NCI-H128 (cell line): ENCODE measurements at regions not wholly inside any gene's neighbourhood (a gene's known extent, or its start where the extent isn't known, plus 50 kb on each side); places are given as distances from the start of the nearest gene placed in this dataset.
A peak's percentile ranks its signal among the peaks of the same experiment; 100 is the strongest.

ENCODE experiments used
- DNase-seq: peaks from one replicate; lab custom pipeline; 2025; ENCODE audit not compliant: unreplicated experiment; lab: John Stamatoyannopoulos, UW

- DNase-seq, result peak; percentile 59
Measured at GRCh38 chr4:180664766-180665368, 1578.3 kb upstream of the TENM3 start.

GRCh38 chr4:180665481-180665880 is 1577.7 kb upstream of the TENM3 start:
- no peak for DNase-seq

GRCh38 chr4:180665994-180666824 is 1577.0 kb upstream of the TENM3 start:
- DNase-seq, result peak; percentile 3

- DNase-seq, result no peak
Measured at GRCh38 chr4:180668732-180669131, 1574.5 kb upstream of the TENM3 start.

- no peak for DNase-seq
Measured at GRCh38 chr4:180669680-180670079, 1573.5 kb upstream of the TENM3 start.

GRCh38 chr4:180674619-180675358 is 1568.4 kb upstream of the TENM3 start:
- DNase-seq, result no peak

- DNase-seq, result no peak
Measured at GRCh38 chr4:180675359-180675650, 1567.9 kb upstream of the TENM3 start.

- DNase-seq, result no peak
Measured at GRCh38 chr4:180680305-180680704, 1562.9 kb upstream of the TENM3 start.

- DNase-seq, result no peak
Measured at GRCh38 chr4:180682776-180683175, 1560.4 kb upstream of the TENM3 start.

GRCh38 chr4:180683186-180683585 is 1560.0 kb upstream of the TENM3 start:
- no peak for DNase-seq

- no peak for DNase-seq
Measured at GRCh38 chr4:180688480-180688879, 1554.7 kb upstream of the TENM3 start.

GRCh38 chr4:180694875-180695274 is 1548.3 kb upstream of the TENM3 start:
- DNase-seq, result no peak

GRCh38 chr4:180695851-180696250 is 1547.4 kb upstream of the TENM3 start:
- no peak for DNase-seq

GRCh38 chr4:180696460-180697092 is 1546.6 kb upstream of the TENM3 start:
- no peak for DNase-seq

- DNase-seq, result no peak
Measured at GRCh38 chr4:180698550-180699195, 1544.5 kb upstream of the TENM3 start.

GRCh38 chr4:180706766-180707165 is 1536.4 kb upstream of the TENM3 start:
- DNase-seq, result no peak

GRCh38 chr4:180710628-180711337 is 1532.4 kb upstream of the TENM3 start:
- no peak for DNase-seq

- DNase-seq, result no peak
Measured at GRCh38 chr4:180717451-180718033, 1525.7 kb upstream of the TENM3 start.

GRCh38 chr4:180721356-180721755 is 1521.8 kb upstream of the TENM3 start:
- DNase-seq, result no peak

- DNase-seq, result no peak
Measured at GRCh38 chr4:180726611-180727010, 1516.6 kb upstream of the TENM3 start.
